HepG2 (cell line): ENCODE measurements at regions not wholly inside any gene's neighbourhood (a gene's known extent, or its start where the extent isn't known, plus 50 kb on each side); places are given as distances from the start of the nearest gene placed in this dataset.
"Not testable (repeated sequence)": the region's sequence is repeated elsewhere in the genome, so short reads cannot be mapped to it uniquely, and the experiment has no call there.

Experiments used
- ATAC-seq: fragments of 200-7000 bp; cut with Tn5 transposase; 3 replicates; pipeline ENCODE4 v1.9.1; 2020; ENCODE audit warnings: mild to moderate bottlenecking, moderate library complexity
- BruUV-seq: library from RNA; stranded (reverse); fragments of 400-500 nt; replicated peaks from 2 replicates; lab custom pipeline; 2021; lab: Mats Ljungman, UMichigan
- CTCF ChIA-PET: fragments of 300-600 bp; formaldehyde crosslinking; extraction: SDS; loops from one replicate; lab custom pipeline; 2021; ENCODE audit warnings: low total read pairs, inconsistent platforms, low intra/inter-chr PET ratio; lab: Yijun Ruan, JAX
- POLR2A ChIA-PET: fragments of 350-600 bp; sonication (Branson Sonifier 250); formaldehyde crosslinking; loops from one replicate; lab custom pipeline; 2020; ENCODE audit warnings: antibody characterized with exemption, inconsistent platforms; lab: Yijun Ruan, JAX
- DNase-seq: peaks from one replicate; pipeline ENCODE4 v3.0.0-alpha.2; 2015; ENCODE audit warnings: low spot score
- FAIRE-seq: peaks from 3 replicates; lab custom pipeline; 2011; peaks lifted over from hg19 to GRCh38; lab: Jason Lieb, UNC
- H2AFZ ChIP-seq: one replicate; pipeline ENCODE4 v1.6.1; 2011; ENCODE audit warnings: low read length, inconsistent platforms
- H3K27ac ChIP-seq: fragments of 300-600 bp; 3 replicates; pipeline ENCODE4 v1.8.0; 2011; ENCODE audit warnings: mixed run types, mild to moderate bottlenecking, mixed read lengths, low read length, inconsistent platforms; ENCODE audit not compliant: insufficient read depth; ENCODE audit errors: extremely low read length
- H3K27me3 ChIP-seq, 2 experiments: fragments of 200-600 bp in 1 of 2; 2 replicates in 1 of 2; 3 replicates in 1 of 2; pipeline versions ENCODE4 v1.6.0 to v1.8.0; 2011; ENCODE audit warnings: low read length in 2 of 2, mild to moderate bottlenecking in 2 of 2, moderate library complexity in 2 of 2, inconsistent platforms in 1 of 2; ENCODE audit not compliant: insufficient read depth in 2 of 2, control insufficient read depth in 1 of 2
- H3K36me3 ChIP-seq, 2 experiments: fragments of 200-600 bp in 1 of 2; replicated peaks in 1 of 2; 2 replicates in 1 of 2; 3 replicates in 1 of 2; pipeline versions ENCODE4 v1.5.1 to v1.8.0; 2011; ENCODE audit warnings: low read length in 2 of 2, inconsistent platforms in 1 of 2; ENCODE audit not compliant: insufficient read depth in 2 of 2, control insufficient read depth in 1 of 2
- H3K4me1 ChIP-seq: 2 replicates; pipeline ENCODE4 v1.5.1; 2012; ENCODE audit warnings: low read length, inconsistent platforms; ENCODE audit not compliant: insufficient read depth
- H3K4me2 ChIP-seq: 2 replicates; pipeline ENCODE4 v1.6.0; 2011; ENCODE audit warnings: low read depth, low read length, inconsistent platforms
- H3K4me3 ChIP-seq, 3 experiments: fragments of 200-600 bp in 1 of 3; sonication (generic), shearing (Covaris generic) in 1 of 3; replicated peaks in 1 of 3; 2 replicates each; pipeline ENCODE4 v1.5.1; 2011 to 2016; ENCODE audit warnings: low read length in 3 of 3, inconsistent platforms in 2 of 3, low read depth in 2 of 3, mild to moderate bottlenecking in 2 of 3, control low read depth in 1 of 3, mixed read lengths in 1 of 3; ENCODE audit not compliant: insufficient read depth in 1 of 3
- H3K79me2 ChIP-seq: one replicate; pipeline ENCODE4 v1.6.1; 2011; ENCODE audit warnings: low read length, inconsistent platforms; ENCODE audit not compliant: insufficient read depth
- H3K9ac ChIP-seq: 2 replicates; pipeline ENCODE4 v1.6.0; 2011; ENCODE audit warnings: mild to moderate bottlenecking, low read depth, low read length, inconsistent platforms; ENCODE audit not compliant: insufficient read depth
- H3K9me3 ChIP-seq: 2 replicates; pipeline ENCODE4 v1.5.1; 2012; ENCODE audit warnings: mild to moderate bottlenecking, low read length
- H4K20me1 ChIP-seq: 2 replicates; pipeline ENCODE4 v1.6.0; 2011; ENCODE audit warnings: inconsistent platforms, mild to moderate bottlenecking, low read length, moderate library complexity; ENCODE audit not compliant: insufficient read depth
- ASH2L ChIP-seq: fragments of 300-600, 200-600 bp; sonication (generic); IDR thresholded peaks from 2 replicates; pipeline ENCODE4 v1.7.0; 2017; ENCODE audit warnings: low read depth, mild to moderate bottlenecking, moderate library complexity, mixed read lengths, low read length; ENCODE audit not compliant: insufficient read length
- EZH2 ChIP-seq: conservative IDR thresholded peaks from 2 replicates; pipeline ENCODE4 v1.6.1; 2012; ENCODE audit warnings: mild to moderate bottlenecking, low read depth, low read length, moderate library complexity
- FOXK1 ChIP-seq: sonication (generic); formaldehyde crosslinking; IDR thresholded peaks from 2 replicates; pipeline ENCODE4 v1.4.0; 2020; ENCODE audit warnings: low read depth, missing genetic modification reagents, borderline replicate concordance
- MEIS1 ChIP-seq: sonication (generic); formaldehyde crosslinking; IDR thresholded peaks from 2 replicates; pipeline ENCODE4 v1.9.0; 2021; ENCODE audit warnings: mild to moderate bottlenecking, missing genetic modification reagents, moderate library complexity, borderline replicate concordance
- NFIB ChIP-seq: sonication (generic); formaldehyde crosslinking; IDR thresholded peaks from 2 replicates; pipeline ENCODE4 v1.9.0; 2021; ENCODE audit warnings: missing genetic modification reagents, mild to moderate bottlenecking, borderline replicate concordance
- NR3C1 ChIP-seq: sonication (generic); formaldehyde crosslinking; IDR thresholded peaks from 2 replicates; pipeline ENCODE4 v1.4.0; 2020; ENCODE audit warnings: missing genetic modification reagents
- RBM39 ChIP-seq: fragments of 200-400 bp; formaldehyde crosslinking; IDR thresholded peaks from one replicate; pipeline ENCODE4 v1.6.1; 2018; ENCODE audit warnings: antibody characterized with exemption, mild to moderate bottlenecking, low read depth, low read length; ENCODE audit not compliant: poor library complexity, severe bottlenecking
- RFX1 ChIP-seq: fragments of 450-650 bp; IDR thresholded peaks from 2 replicates; pipeline ENCODE4 v1.6.1; 2017
- ZNF17 ChIP-seq: sonication (generic); formaldehyde crosslinking; IDR thresholded peaks from 2 replicates; pipeline ENCODE4 v1.5.0; 2020; ENCODE audit warnings: mild to moderate bottlenecking, missing genetic modification reagents
- ZNF235 ChIP-seq: sonication (generic); formaldehyde crosslinking; IDR thresholded peaks from 2 replicates; pipeline ENCODE4 v1.8.1; 2023; ENCODE audit warnings: mild to moderate bottlenecking, missing genetic modification reagents, borderline replicate concordance
- ZNF543 ChIP-seq: sonication (generic); formaldehyde crosslinking; IDR thresholded peaks from 2 replicates; pipeline ENCODE4 v1.4.0; 2020; ENCODE audit warnings: mild to moderate bottlenecking, missing genetic modification reagents
- WGBS: methylation state at CpG from one replicate; pipeline ENCODE4 v1.1.6; 2017; ENCODE audit warnings: low lambda C conversion rate; 5-methylcytosine and 5-hydroxymethylcytosine counted together
- in situ Hi-C: cut with HindIII; loops from 2 replicates; pipeline ENCODE4 v1.10.0; 2017; ENCODE audit warnings: low pct_unique_long_range_greater_than_20kb; ENCODE audit not compliant: extremely low pct_ligation_motif_present
- intact Hi-C: fragments of 100-400 bp; cut with micrococcal nuclease; formaldehyde crosslinking; loops from one replicate; pipeline ENCODE4 v1.10.0; 2022; ENCODE audit not compliant: unreplicated experiment
- TF ChIP-seq, protein P1 (sequence below): sonication (generic); formaldehyde crosslinking; IDR thresholded peaks from 2 replicates; pipeline ENCODE4 v1.4.0; 2020; ENCODE audit warnings: mild to moderate bottlenecking, missing genetic modification reagents
- TF ChIP-seq, protein P2 (sequence below): sonication (generic); formaldehyde crosslinking; IDR thresholded peaks from 2 replicates; pipeline ENCODE4 v1.8.1; 2023; ENCODE audit warnings: missing genetic modification reagents, mild to moderate bottlenecking, borderline replicate concordance
- TF ChIP-seq, protein P3 (sequence below): IDR thresholded peaks from 2 replicates; pipeline ENCODE4 v1.6.1; 2016; ENCODE audit warnings: missing compliant biosample characterization, missing genetic modification reagents, borderline replicate concordance
- TF ChIP-seq, protein P4 (sequence below): sonication (generic); formaldehyde crosslinking; IDR thresholded peaks from 2 replicates; pipeline ENCODE4 v1.5.0; 2020; ENCODE audit warnings: missing genetic modification reagents
- TF ChIP-seq, protein P5 (sequence below): sonication (generic); formaldehyde crosslinking; IDR thresholded peaks from 2 replicates; pipeline ENCODE4 v1.8.1; 2023; ENCODE audit warnings: mild to moderate bottlenecking, inconsistent platforms, moderate library complexity, missing genetic modification reagents, borderline replicate concordance

DNA sequence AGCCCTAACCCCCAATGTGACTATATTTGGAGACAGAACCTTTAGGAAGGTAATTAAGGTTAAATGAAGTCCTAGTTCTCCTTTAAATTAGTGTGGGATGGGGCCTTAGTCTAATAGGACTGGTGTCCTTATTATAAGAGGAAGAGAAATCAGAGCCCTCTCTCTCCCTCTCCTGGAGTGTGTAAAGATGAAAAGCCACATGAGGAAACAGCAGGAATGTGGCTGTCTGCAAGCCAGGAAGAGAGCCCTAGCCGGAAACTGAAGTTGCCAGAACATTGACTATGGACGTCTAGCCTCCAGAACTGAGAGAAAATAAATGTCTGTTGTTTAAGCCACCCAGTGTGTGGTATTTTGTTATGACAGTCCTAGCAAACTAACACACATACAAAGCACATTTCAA, 802.9 kb upstream of the AMELY start:
- TF ChIP-seq, protein P1, sequence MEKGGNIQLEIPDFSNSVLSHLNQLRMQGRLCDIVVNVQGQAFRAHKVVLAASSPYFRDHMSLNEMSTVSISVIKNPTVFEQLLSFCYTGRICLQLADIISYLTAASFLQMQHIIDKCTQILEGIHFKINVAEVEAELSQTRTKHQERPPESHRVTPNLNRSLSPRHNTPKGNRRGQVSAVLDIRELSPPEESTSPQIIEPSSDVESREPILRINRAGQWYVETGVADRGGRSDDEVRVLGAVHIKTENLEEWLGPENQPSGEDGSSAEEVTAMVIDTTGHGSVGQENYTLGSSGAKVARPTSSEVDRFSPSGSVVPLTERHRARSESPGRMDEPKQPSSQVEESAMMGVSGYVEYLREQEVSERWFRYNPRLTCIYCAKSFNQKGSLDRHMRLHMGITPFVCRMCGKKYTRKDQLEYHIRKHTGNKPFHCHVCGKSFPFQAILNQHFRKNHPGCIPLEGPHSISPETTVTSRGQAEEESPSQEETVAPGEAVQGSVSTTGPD (CRISPR knock-in tag) = no peak
- TF ChIP-seq NR3C1 (no peak), MEIS1 (CRISPR knock-in tag) (no peak), ZNF235 (CRISPR knock-in tag) (no peak), NFIB (CRISPR knock-in tag) (no peak), FOXK1 (CRISPR knock-in tag) (no peak), ASH2L (no peak), ZNF17 (CRISPR knock-in tag) (no peak), RFX1 (no peak), EZH2 (no peak), RBM39 (no peak), ZNF543 (CRISPR knock-in tag) (no peak)
- TF ChIP-seq, protein P2, sequence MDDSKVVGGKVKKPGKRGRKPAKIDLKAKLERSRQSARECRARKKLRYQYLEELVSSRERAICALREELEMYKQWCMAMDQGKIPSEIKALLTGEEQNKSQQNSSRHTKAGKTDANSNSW = no peak
- TF ChIP-seq, protein P3, sequence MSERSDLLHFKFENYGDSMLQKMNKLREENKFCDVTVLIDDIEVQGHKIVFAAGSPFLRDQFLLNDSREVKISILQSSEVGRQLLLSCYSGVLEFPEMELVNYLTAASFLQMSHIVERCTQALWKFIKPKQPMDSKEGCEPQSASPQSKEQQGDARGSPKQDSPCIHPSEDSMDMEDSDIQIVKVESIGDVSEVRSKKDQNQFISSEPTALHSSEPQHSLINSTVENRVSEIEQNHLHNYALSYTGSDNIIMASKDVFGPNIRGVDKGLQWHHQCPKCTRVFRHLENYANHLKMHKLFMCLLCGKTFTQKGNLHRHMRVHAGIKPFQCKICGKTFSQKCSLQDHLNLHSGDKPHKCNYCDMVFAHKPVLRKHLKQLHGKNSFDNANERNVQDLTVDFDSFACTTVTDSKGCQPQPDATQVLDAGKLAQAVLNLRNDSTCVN = no peak
- TF ChIP-seq, protein P4, sequence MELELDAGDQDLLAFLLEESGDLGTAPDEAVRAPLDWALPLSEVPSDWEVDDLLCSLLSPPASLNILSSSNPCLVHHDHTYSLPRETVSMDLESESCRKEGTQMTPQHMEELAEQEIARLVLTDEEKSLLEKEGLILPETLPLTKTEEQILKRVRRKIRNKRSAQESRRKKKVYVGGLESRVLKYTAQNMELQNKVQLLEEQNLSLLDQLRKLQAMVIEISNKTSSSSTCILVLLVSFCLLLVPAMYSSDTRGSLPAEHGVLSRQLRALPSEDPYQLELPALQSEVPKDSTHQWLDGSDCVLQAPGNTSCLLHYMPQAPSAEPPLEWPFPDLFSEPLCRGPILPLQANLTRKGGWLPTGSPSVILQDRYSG (CRISPR knock-in tag) = no peak
- TF ChIP-seq, protein P5, sequence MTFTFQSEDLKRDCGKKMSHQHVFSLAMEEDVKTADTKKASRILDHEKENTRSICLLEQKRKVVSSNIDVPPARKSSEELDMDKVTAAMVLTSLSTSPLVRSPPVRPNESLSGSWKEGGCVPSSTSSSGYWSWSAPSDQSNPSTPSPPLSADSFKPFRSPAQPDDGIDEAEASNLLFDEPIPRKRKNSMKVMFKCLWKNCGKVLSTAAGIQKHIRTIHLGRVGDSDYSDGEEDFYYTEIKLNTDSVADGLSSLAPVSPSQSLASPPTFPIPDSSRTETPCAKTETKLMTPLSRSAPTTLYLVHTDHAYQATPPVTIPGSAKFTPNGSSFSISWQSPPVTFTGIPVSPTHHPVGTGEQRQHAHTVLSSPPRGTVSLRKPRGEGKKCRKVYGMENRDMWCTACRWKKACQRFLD (CRISPR knock-in tag) = no peak
- TF ChIP-seq, all 625 proteins: peak for 0
- in situ Hi-C loops = no loop called here
- Histone ChIP-seq H3K79me2 (no peaks in the 10 kb centered on the region), H3K36me3 (no peaks in the 10 kb centered on the region), H4K20me1 (no peaks in the 10 kb centered on the region), H3K9ac (no peak overlapping the region), H2AFZ (no peak overlapping the region), H3K27ac (no peak overlapping the region), H3K27me3 (no peaks in the 10 kb centered on the region), H3K4me3 (no peak overlapping the region), H3K4me2 (no peak overlapping the region), H3K9me3 (no peaks in the 10 kb centered on the region), H3K4me1 (no peaks in the 10 kb centered on the region)
- ChIA-PET CTCF (no interaction called here), POLR2A (no interaction called here)
- BruUV-seq = no TSS peak
- ATAC-seq (no peak), DNase-seq (no peak), FAIRE-seq (no peak)
- no CpG with 5 or more reads among the region's 2 CpGs for WGBS
- intact Hi-C loops = no loop called here

DNA sequence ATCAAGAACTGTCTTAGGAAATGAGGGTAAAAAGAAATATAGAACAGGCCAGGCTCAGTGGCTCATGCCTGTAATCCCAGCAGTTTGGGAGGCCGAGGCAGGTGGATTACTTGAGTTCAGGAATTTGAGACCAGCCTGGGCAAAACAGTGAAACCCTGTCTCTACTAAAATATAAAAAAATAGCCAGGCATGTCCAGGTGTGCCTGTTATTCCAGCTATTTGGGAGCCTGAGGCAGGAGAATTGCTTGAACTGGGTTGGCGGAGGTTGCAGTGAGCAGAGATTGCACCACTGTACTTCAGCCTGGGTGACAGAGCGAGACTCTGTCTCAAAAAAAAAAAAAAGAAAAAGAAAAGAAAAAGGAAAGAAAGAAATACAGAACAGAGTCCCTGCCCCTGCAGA, 802.2 kb upstream of the AMELY start:
- intact Hi-C loops, H3K4me3 ChIP-seq, H3K4me1 ChIP-seq, H3K9ac ChIP-seq, CTCF ChIA-PET, H4K20me1 ChIP-seq, POLR2A ChIA-PET, FAIRE-seq, BruUV-seq, H3K27ac ChIP-seq, H3K9me3 ChIP-seq, H3K4me2 ChIP-seq, H2AFZ ChIP-seq, H3K79me2 ChIP-seq, DNase-seq, H3K36me3 ChIP-seq, H3K27me3 ChIP-seq, ATAC-seq, in situ Hi-C loops: not testable (repeated sequence)
- WGBS = 5% methylated on average over 3 of the region's 3 CpGs
